Embryonic facial prominence (tissue), 1 donor: ENCODE measurements at regions not wholly inside any gene's neighbourhood (a gene's known extent, or its start where the extent isn't known, plus 50 kb on each side); places are given as distances from the start of the nearest gene placed in this dataset.
"Not testable (repeated sequence)": the region's sequence is repeated elsewhere in the genome, so short reads cannot be mapped to it uniquely, and the experiment has no call there.

ENCODE experiments used
- DNase-seq: peaks from one replicate; pipeline ENCODE4 v3.0.0-alpha.2; 2016; ENCODE audit errors: extremely low spot score

DNA sequence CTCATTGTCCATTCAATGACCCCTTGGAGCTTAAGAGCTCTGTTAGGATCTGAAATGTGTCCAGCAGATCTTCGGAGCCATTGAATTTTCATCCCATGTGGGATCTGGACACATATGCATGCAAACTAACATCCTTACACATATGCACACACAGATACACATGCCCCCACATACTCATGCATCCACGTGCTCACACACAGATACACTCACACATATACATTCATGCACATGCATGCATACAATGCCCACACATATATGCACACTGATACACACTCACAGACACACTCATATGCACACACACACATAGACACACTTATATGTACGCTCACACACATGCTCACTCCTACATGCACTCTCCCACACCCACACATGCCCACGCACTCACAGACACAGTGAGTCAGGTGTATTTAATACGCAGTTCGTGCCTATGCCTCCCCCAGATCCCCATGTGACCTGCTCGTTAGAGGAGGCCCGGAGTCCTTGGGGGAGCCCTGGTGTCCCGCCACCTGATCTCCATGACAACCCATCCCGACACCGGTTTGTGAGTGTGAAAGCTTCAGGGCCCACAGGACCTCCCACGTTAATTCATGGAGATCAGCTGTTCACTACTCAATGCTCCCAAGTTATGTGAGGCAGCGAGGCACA lies 121.9 kb upstream of the SULF2 start:
- no peak for DNase-seq

- no peak for DNase-seq
Measured at GRCh38 chr20:47906348-47906660, 121.0 kb upstream of the SULF2 start.

- DNase-seq: no peak
Measured at GRCh38 chr20:47905628-47906347, 120.5 kb upstream of the SULF2 start.

GRCh38 chr20:47903009-47903408 lies 117.7 kb upstream of the SULF2 start:
- not testable (repeated sequence) for DNase-seq

DNA sequence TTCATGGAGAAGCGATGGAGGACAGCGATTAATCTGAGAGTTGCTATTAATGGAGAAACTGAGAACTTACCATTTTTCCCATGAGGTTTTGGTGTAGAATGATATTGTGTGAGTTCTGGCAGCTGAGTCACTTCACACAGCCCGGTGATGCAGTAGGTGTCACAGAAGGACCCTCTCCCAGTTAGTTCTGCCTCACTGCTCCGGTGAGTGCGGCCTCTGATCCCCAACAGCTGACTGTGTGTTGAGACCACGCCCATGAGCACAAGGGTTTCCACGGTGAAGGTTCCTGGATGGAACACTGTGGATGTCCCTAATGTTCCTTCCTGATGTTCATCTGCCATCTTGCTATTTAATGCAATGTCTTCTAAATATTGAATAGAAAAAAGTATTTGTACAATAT lies 114.0 kb upstream of the SULF2 start:
- DNase-seq: not testable (repeated sequence)

GRCh38 chr20:47897461-47897860 lies 112.2 kb upstream of the SULF2 start:
- DNase-seq: no peak

GRCh38 chr20:47892681-47893080 lies 107.4 kb upstream of the SULF2 start:
- not testable (repeated sequence) for DNase-seq

- not testable (repeated sequence) for DNase-seq
Measured at GRCh38 chr20:47890708-47891107, 105.4 kb upstream of the SULF2 start.

DNA sequence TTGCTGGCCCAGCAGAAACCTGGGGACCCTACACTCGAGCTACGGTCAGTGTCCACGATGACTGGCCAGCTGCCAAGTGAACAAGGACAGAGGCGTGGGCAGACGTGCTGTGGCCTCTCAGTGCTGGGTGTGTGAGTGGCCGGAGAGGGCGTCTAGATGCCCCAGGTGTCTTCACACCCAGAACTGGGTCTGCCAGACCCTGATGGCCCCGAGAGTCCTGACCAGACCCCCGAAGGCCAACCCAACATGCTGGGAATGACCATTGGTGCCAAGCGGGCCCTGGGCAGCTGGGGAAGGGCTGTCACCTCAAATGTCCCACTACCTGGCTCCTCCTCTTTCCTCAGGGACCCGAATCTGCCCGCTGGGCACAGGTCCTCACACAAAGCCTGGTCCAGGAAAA lies 104.5 kb upstream of the SULF2 start:
- DNase-seq: not testable (repeated sequence)

GRCh38 chr20:47888351-47888750 lies 103.1 kb upstream of the SULF2 start:
- DNase-seq: no peak

DNA sequence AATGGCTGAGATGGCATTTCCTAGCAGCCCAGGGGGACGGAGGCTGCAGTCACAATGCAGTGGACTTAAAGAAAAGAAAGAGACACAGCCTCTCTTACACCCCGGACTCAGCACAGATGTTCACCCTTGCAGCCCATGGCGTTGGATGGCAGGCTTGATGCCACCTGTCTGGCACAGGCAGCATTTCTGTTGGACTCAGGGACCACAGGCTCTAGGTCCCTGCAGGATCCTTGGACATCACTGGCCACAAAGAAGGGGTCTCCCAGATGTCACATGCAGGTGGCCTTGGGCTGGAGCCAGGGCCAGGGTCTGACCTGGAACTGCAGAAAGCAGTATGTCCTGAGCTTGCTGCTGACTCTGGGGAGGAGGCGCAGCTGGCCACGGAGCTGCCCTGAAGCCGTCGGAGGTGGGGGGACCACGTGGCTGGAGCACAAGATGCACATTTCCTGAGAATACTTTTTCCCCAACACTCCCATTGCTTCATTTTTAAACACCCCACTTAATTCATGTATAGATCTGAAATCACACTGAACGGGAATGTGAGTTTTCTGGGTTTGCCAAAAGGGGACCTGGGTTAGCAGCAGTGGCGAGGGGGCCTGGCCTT lies 102.3 kb upstream of the SULF2 start:
- DNase-seq: no peak

- no peak for DNase-seq
Measured at GRCh38 chr20:47887064-47887463, 101.8 kb upstream of the SULF2 start.

DNA sequence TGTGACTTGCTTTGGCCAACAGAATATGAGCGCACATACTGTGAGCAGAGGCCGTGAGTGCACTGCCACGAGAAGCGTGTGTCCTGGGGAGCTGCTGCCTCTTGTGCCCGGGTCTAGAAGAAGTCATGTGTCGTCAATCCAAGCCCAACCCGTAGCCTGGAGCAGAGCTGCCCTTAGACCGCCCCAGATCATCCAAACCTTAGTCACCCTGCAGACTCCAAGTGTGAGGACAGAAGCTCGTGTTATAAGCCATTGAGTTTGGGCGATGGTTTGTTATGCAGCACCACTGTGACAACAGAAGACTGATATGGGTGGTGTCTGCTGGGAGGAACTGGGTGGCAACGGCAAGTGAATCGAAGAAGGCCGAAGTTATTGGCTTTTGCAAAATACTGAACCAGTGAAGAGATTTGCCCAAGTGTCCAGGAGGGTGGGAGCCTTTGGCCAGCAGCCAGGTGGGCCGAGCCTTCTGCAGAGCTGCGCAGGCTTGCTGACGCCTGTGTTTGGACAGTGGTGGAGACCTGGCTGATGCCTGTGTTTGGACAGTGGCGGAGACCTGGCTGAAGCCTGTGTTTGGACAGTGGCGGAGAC lies 101.3 kb upstream of the SULF2 start:
- no peak for DNase-seq

GRCh38 chr20:47885909-47886453 lies 100.7 kb upstream of the SULF2 start:
- no peak for DNase-seq

GRCh38 chr20:47883940-47884339 lies 98.7 kb upstream of the SULF2 start:
- DNase-seq: not testable (repeated sequence)

GRCh38 chr20:47883186-47883585 lies 97.9 kb upstream of the SULF2 start:
- DNase-seq: no peak

- no peak for DNase-seq
Measured at GRCh38 chr20:47879771-47880170, 94.5 kb upstream of the SULF2 start.

DNA sequence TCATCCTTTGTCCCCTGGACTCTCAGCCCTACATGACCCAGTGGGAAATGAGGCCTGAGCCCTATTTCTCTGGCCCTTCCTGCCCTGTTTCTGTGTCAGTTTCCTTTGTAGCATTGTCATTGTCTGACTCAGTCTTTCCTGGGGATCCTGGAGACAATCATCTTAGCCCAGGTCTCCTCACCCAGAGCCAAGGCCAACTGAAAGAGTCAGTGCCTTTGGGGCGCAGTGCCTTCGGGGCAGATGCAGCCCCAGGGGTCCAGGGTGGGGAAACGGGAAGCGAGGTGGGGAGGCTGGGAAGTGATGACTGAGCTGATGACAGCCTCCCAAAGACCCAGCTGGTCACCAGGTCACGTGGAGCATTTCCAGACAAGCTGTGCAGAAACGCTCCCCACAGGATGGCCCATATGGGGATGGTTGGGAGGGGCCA lies 93.3 kb upstream of the SULF2 start:
- DNase-seq: no peak

GRCh38 chr20:47876311-47877088 lies 91.2 kb upstream of the SULF2 start:
- no peak for DNase-seq

DNA sequence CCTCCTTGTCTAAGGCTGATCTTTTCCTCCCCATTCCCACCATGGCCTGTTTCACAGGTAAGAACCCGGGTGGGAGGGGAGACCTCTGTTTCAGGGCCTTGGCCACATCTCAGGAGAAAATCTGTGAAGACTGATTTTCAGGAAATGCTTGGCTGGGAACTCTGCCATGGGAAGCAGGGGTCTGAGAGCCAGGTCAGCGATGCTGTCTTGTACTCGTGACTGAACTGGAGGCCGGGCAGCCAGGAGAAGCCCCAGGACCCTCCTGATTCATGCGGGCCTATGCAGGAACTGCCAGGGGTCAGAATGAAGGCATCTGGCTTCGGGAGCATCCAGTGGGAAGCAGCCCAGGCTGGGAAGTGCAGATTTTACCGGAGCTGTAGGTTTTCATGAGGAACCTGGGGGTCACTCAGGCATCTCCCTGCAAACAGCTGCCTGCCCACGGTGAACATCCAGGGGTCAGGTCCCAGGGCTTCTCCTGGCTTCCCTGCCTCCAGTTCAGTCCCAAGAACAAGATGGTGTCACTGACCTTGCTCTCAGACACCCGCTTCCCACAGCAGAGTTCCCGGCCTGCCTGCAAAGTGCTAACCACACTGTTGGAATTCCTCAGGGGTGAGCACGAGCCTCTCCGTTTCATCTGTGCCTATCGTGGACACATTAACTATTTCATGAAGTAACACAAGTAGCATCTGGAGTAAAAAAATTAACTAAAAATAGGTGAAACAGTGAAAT lies 90.2 kb upstream of the SULF2 start:
- DNase-seq: no peak

DNA sequence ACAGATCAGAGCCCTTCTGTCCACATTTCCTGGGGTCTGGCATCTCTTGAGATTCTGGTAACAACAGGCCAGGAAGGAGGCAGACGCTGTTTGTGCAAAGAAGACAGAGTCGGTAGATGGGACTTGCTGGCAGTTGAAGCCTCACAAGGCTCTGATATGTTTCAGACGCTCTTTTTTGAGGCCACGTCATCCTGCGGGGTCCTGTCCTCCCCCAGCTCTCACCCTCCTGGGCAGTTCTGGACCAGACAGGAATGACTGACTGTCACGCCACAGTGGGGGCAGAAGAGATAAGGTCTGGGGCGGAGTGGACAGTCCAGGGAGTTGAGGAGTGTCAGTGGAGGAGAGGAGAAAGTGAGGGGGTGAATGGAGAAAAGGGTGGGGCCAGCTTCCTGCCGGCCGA lies 87.1 kb upstream of the SULF2 start:
- no peak for DNase-seq
